ENCODE measurements at regions not wholly inside any gene's neighbourhood (a gene's known extent, or its start where the extent isn't known, plus 50 kb on each side); places are given as distances from the start of the nearest gene placed in this dataset.

GRCh38 chr3:8205881-8206280, 295.7 kb upstream of the LMCD1 start:
- H3K4me3 ChIP-seq (ENCODE audit: low read length): no peak overlapping the region
- no peak for DNase-seq (ENCODE audit: low read depth, low spot score)
- H3K4me1 ChIP-seq (ENCODE audit: control insufficient read depth, insufficient read depth, low read length): no peaks in the 10 kb centered on the region
- WGBS (ENCODE audit: insufficient coverage, insufficient read length): no CpG with 5 or more reads among the region's 2 CpGs
- no peaks in the 10 kb centered on the region for H3K27me3 ChIP-seq (ENCODE audit: control insufficient read depth, insufficient read depth, low read length)
- H3K9me3 ChIP-seq (ENCODE audit: control insufficient read depth, insufficient read depth, low read length): no peaks in the 10 kb centered on the region
- H3K36me3 ChIP-seq (ENCODE audit: control insufficient read depth, insufficient read depth, low read length): no peaks in the 10 kb centered on the region
- H3K27ac ChIP-seq (ENCODE audit: low read length): no peak overlapping the region

GRCh38 chr3:8206971-8207617, 294.5 kb upstream of the LMCD1 start:
- H3K27ac ChIP-seq (ENCODE audit: low read length): no peak overlapping the region
- H3K36me3 ChIP-seq (ENCODE audit: control insufficient read depth, insufficient read depth, low read length): no peaks in the 10 kb centered on the region
- no peaks in the 10 kb centered on the region for H3K4me1 ChIP-seq (ENCODE audit: control insufficient read depth, insufficient read depth, low read length)
- no peak overlapping the region for H3K4me3 ChIP-seq (ENCODE audit: low read length)
- no CpG with 5 or more reads among the region's 3 CpGs for WGBS (ENCODE audit: insufficient coverage, insufficient read length)
- no peaks in the 10 kb centered on the region for H3K9me3 ChIP-seq (ENCODE audit: control insufficient read depth, insufficient read depth, low read length)
- H3K27me3 ChIP-seq (ENCODE audit: control insufficient read depth, insufficient read depth, low read length): no peaks in the 10 kb centered on the region
- no peak for DNase-seq (ENCODE audit: low read depth, low spot score)

- H3K9me3 ChIP-seq (ENCODE audit: control insufficient read depth, insufficient read depth, low read length): no peaks in the 10 kb centered on the region
- DNase-seq (ENCODE audit: low read depth, low spot score): no peak
Observed at GRCh38 chr3:8210882-8211341, 290.7 kb upstream of the LMCD1 start.

DNA sequence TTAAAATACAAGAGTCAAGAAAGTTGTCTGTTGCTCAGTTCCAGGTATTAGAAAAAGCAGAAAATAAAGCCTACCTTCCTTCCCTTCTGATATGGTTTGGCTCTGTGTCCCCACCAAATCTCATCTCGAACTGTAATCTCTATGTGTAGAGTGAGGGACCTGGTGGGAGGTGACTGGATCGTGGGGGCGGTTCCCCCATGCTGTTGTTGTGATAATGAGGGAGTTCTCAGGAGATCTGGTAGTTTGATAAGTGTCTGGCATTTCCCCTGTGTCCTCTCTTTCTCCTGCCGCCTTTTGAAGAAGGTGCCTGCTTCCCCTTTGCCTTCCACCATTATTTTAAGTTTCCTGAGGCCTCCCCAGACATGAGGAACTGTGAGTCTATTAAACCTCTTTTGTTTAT, 288.8 kb upstream of the LMCD1 start:
- Histone ChIP-seq H3K4me3 (ENCODE audit: low read length) (no peak overlapping the region), H3K27me3 (ENCODE audit: control insufficient read depth, insufficient read depth, low read length) (no peaks in the 10 kb centered on the region), H3K9me3 (ENCODE audit: control insufficient read depth, insufficient read depth, low read length) (no peaks in the 10 kb centered on the region), H3K27ac (ENCODE audit: low read length) (no peak overlapping the region), H3K4me1 (ENCODE audit: control insufficient read depth, insufficient read depth, low read length) (no peaks in the 10 kb centered on the region), H3K36me3 (ENCODE audit: control insufficient read depth, insufficient read depth, low read length) (no peaks in the 10 kb centered on the region)
- no CpG with 5 or more reads among the region's 4 CpGs for WGBS (ENCODE audit: insufficient coverage, insufficient read length)
- no peak for DNase-seq (ENCODE audit: low read depth, low spot score)

More at GRCh38 chr3:8210882-8211341, 290.7 kb upstream of the LMCD1 start:
- Histone ChIP-seq H3K4me3 (ENCODE audit: low read length) (no peak overlapping the region), H3K27me3 (ENCODE audit: control insufficient read depth, insufficient read depth, low read length) (no peaks in the 10 kb centered on the region), H3K27ac (ENCODE audit: low read length) (no peak overlapping the region), H3K36me3 (ENCODE audit: control insufficient read depth, insufficient read depth, low read length) (no peaks in the 10 kb centered on the region), H3K4me1 (ENCODE audit: control insufficient read depth, insufficient read depth, low read length) (no peaks in the 10 kb centered on the region)
- WGBS (ENCODE audit: insufficient coverage, insufficient read length): no CpG with 5 or more reads among the region's 2 CpGs

DNA sequence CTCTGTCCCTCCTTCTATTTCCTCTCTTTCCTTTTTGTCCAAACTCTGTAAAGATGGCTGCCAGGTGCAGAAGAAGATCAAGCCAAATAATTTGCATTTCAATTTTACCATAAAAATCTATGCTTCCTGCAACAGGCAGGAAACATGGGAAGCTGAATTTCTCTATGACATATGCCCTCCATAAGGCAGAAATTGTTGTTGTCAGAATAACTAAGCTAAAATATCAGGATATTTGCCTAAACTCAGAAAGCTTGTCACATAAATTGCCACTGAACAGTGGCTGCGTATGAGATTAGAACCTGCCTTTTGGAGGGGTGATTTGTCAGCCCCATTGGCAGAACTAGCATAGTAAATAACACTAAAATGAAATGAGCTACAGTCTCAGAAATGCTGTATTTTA, 288.3 kb upstream of the LMCD1 start:
- no peak for DNase-seq (ENCODE audit: low read depth, low spot score)
- H3K9me3 ChIP-seq (ENCODE audit: control insufficient read depth, insufficient read depth, low read length): no peaks in the 10 kb centered on the region
- no peak overlapping the region for H3K27ac ChIP-seq (ENCODE audit: low read length)
- no peaks in the 10 kb centered on the region for H3K4me1 ChIP-seq (ENCODE audit: control insufficient read depth, insufficient read depth, low read length)
- H3K27me3 ChIP-seq (ENCODE audit: control insufficient read depth, insufficient read depth, low read length): no peaks in the 10 kb centered on the region
- no CpG with 5 or more reads among the region's 1 CpG for WGBS (ENCODE audit: insufficient coverage, insufficient read length)
- no peak overlapping the region for H3K4me3 ChIP-seq (ENCODE audit: low read length)
- H3K36me3 ChIP-seq (ENCODE audit: control insufficient read depth, insufficient read depth, low read length): no peaks in the 10 kb centered on the region

DNA sequence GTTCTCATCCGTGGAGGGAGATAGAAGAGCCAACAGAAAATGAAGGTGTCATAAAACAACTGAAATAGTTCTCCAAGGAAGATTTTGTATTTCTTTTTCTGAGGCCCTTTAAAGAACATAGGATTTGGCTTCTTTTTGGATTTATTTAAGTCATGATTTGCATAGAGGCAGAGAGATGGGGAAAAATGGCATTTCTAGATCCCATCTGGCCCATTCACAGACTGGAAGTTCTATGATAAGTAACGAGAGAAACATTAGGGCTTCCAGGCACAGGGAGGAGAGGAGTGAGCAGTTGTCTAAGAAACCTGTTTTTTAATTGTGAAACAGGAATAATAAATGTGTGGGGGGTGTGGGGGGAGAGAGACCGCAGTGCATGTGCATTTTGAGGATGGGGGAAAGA, 285.8 kb upstream of the LMCD1 start:
- whole genome bisulfite sequencing (ENCODE audit: insufficient coverage, insufficient read length): 100% methylated on average over 1 of the region's 3 CpGs
- Histone ChIP-seq H3K27me3 (ENCODE audit: control insufficient read depth, insufficient read depth, low read length) (no peaks in the 10 kb centered on the region), H3K36me3 (ENCODE audit: control insufficient read depth, insufficient read depth, low read length) (no peaks in the 10 kb centered on the region), H3K4me3 (ENCODE audit: low read length) (no peak overlapping the region), H3K27ac (ENCODE audit: low read length) (no peak overlapping the region), H3K4me1 (ENCODE audit: control insufficient read depth, insufficient read depth, low read length) (no peaks in the 10 kb centered on the region), H3K9me3 (ENCODE audit: control insufficient read depth, insufficient read depth, low read length) (no peaks in the 10 kb centered on the region)
- no peak for DNase-seq (ENCODE audit: low read depth, low spot score)

DNA sequence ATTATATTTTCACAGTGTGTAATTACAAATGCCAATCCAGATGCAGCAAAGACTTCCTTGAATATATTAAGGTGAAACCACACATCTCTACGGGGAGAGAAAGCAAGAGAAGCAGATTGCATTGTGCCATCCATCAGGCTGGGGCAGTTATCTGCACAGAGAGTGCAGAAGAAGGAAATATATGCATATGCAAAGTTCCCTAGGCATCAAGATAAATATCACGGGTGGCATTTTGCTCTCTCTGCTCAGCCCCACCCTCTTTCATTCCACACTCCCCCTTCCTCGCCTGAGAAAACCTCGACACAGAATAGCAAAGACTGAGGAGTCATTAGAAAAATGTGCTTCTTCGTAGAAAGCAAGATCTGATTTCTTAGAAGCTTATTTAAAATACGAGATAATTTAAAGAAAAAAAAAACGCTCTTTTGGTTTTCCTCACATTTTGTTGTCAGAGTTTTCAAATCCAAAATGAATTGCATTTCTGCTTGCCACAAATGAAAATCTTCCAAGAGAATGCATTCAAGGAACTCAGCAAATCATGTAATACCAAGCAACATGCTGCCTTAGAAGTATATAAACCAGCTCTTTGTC, 283.2 kb upstream of the LMCD1 start:
- DNase-seq (ENCODE audit: low read depth, low spot score): no peak
- WGBS (ENCODE audit: insufficient coverage, insufficient read length): no CpG with 5 or more reads among the region's 7 CpGs

GRCh38 chr3:8220291-8220690, 281.3 kb upstream of the LMCD1 start:
- Histone ChIP-seq H3K9me3 (ENCODE audit: control insufficient read depth, insufficient read depth, low read length) (no peaks in the 10 kb centered on the region), H3K27ac (ENCODE audit: low read length) (no peak overlapping the region), H3K4me1 (ENCODE audit: control insufficient read depth, insufficient read depth, low read length) (no peaks in the 10 kb centered on the region), H3K36me3 (ENCODE audit: control insufficient read depth, insufficient read depth, low read length) (no peaks in the 10 kb centered on the region), H3K4me3 (ENCODE audit: low read length) (no peak overlapping the region), H3K27me3 (ENCODE audit: control insufficient read depth, insufficient read depth, low read length) (no peaks in the 10 kb centered on the region)
- DNase-seq (ENCODE audit: low read depth, low spot score): no peak

More for the DNA sequence above, 283.2 kb upstream of the LMCD1 start:
- Histone ChIP-seq H3K27me3 (ENCODE audit: control insufficient read depth, insufficient read depth, low read length) (no peaks in the 10 kb centered on the region), H3K9me3 (ENCODE audit: control insufficient read depth, insufficient read depth, low read length) (no peaks in the 10 kb centered on the region), H3K36me3 (ENCODE audit: control insufficient read depth, insufficient read depth, low read length) (no peaks in the 10 kb centered on the region), H3K4me3 (ENCODE audit: low read length) (no peak overlapping the region), H3K4me1 (ENCODE audit: control insufficient read depth, insufficient read depth, low read length) (no peaks in the 10 kb centered on the region), H3K27ac (ENCODE audit: low read length) (no peak overlapping the region)

- no peaks in the 10 kb centered on the region for H3K9me3 ChIP-seq (ENCODE audit: control insufficient read depth, insufficient read depth, low read length)
- H3K4me3 ChIP-seq (ENCODE audit: low read length): no peak overlapping the region
- no peaks in the 10 kb centered on the region for H3K27me3 ChIP-seq (ENCODE audit: control insufficient read depth, insufficient read depth, low read length)
- no peaks in the 10 kb centered on the region for H3K36me3 ChIP-seq (ENCODE audit: control insufficient read depth, insufficient read depth, low read length)
- H3K27ac ChIP-seq (ENCODE audit: low read length): no peak overlapping the region
- no peaks in the 10 kb centered on the region for H3K4me1 ChIP-seq (ENCODE audit: control insufficient read depth, insufficient read depth, low read length)
- no peak for DNase-seq (ENCODE audit: low read depth, low spot score)
- WGBS (ENCODE audit: insufficient coverage, insufficient read length): no CpG with 5 or more reads among the region's 4 CpGs
Observed at GRCh38 chr3:8223766-8224165, 277.9 kb upstream of the LMCD1 start.

DNA sequence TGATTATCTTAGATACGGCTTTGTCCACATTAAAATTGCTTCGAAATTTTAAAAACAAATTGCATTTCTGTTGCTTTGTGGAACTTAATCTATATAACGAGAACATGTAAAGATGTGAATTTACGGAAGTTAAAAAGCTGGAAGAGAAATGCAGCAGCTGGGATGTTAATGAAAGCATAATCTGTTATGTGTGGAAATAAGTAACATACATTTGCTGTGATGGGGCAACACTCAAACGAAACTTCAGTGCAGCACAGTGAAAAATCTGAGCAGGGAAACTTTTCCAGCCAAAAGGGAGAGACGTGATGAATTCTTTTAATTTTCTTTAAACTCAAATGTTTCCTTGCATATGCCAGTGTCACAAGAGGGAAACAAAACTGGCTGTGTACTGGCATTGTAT, 276.7 kb upstream of the LMCD1 start:
- DNase-seq (ENCODE audit: low read depth, low spot score): no peak
- Histone ChIP-seq H3K27me3 (ENCODE audit: control insufficient read depth, insufficient read depth, low read length) (no peaks in the 10 kb centered on the region), H3K27ac (ENCODE audit: low read length) (no peak overlapping the region), H3K9me3 (ENCODE audit: control insufficient read depth, insufficient read depth, low read length) (no peaks in the 10 kb centered on the region), H3K4me3 (ENCODE audit: low read length) (no peak overlapping the region), H3K4me1 (ENCODE audit: control insufficient read depth, insufficient read depth, low read length) (no peaks in the 10 kb centered on the region), H3K36me3 (ENCODE audit: control insufficient read depth, insufficient read depth, low read length) (no peaks in the 10 kb centered on the region)
- 100% methylated on average over 2 of the region's 6 CpGs for WGBS (ENCODE audit: insufficient coverage, insufficient read length)

DNA sequence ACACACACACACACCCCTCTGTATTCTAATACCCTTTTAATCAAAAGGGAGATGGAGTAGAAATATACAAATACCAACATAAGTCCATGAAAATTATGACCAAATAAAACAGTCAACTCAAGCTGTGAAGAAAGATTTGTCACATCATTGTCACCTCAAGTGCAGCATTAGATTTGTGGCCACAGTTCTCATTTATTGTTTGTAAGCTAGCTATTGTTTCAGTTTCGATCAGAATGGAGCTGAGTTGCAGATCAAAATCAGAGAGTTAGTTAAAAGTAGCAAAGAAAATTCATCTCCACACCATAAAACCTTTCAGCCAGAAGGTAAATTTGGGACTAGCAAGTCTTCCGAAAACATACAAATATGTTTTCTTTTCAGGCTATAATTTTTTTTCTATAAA, 267.7 kb upstream of the LMCD1 start:
- no CpG with 5 or more reads among the region's 2 CpGs for WGBS (ENCODE audit: insufficient coverage, insufficient read length)
- Histone ChIP-seq H3K4me1 (ENCODE audit: control insufficient read depth, insufficient read depth, low read length) (no peaks in the 10 kb centered on the region), H3K27me3 (ENCODE audit: control insufficient read depth, insufficient read depth, low read length) (no peaks in the 10 kb centered on the region), H3K9me3 (ENCODE audit: control insufficient read depth, insufficient read depth, low read length) (no peaks in the 10 kb centered on the region), H3K27ac (ENCODE audit: low read length) (no peak overlapping the region), H3K4me3 (ENCODE audit: low read length) (no peak overlapping the region), H3K36me3 (ENCODE audit: control insufficient read depth, insufficient read depth, low read length) (no peaks in the 10 kb centered on the region)
- no peak for DNase-seq (ENCODE audit: low read depth, low spot score)

Data from iPS DF 6.9 (cell line).